ENCODE measurements at regions not wholly inside any gene's neighbourhood (a gene's known extent, or its start where the extent isn't known, plus 50 kb on each side); places are given as distances from the start of the nearest gene placed in this dataset.
A peak's percentile ranks its signal among the peaks of the same experiment; 100 is the strongest.

GRCh38 chr2:207444756-207445155, 85.0 kb upstream of the CREB1 start:
- ChIA-PET POLR2A (no interaction called here), CTCF (no interaction called here)
- Histone ChIP-seq H3K27me3 (ENCODE audit: insufficient read depth, low read length, poor library complexity, severe bottlenecking) (no peaks in the 10 kb centered on the region), H3K36me3 (ENCODE audit: insufficient read depth, low read length) (no peaks in the 10 kb centered on the region), H3K9me3 (ENCODE audit: low read length) (no peaks in the 10 kb centered on the region), H3K4me1 (ENCODE audit: insufficient read depth, low read length) (no peaks in the 10 kb centered on the region), H3K27ac (ENCODE audit: low read depth, low read length) (no peak overlapping the region), H3K4me3 (ENCODE audit: low read length) (no peak overlapping the region)
- Mint-ChIP-seq H3K36me3 (no peaks in the 10 kb centered on the region), H3K9me3 (no peaks in the 10 kb centered on the region), H3K27ac (peak overlapping the region in 1 of 8 donors; percentile 51), H3K4me3 (no peak overlapping the region), H3K4me1 (no peaks in the 10 kb centered on the region), H3K27me3 (peaks cover 4 to 25% of the 10 kb centered on the region in 2 donors)
- no peak for DNase-seq

- POLR2A ChIA-PET, result no interaction called here
- Histone ChIP-seq H3K27ac (ENCODE audit: low read depth, low read length) (no peak overlapping the region), H3K4me1 (ENCODE audit: insufficient read depth, low read length) (no peaks in the 10 kb centered on the region), H3K4me3 (ENCODE audit: low read length) (no peak overlapping the region), H3K27me3 (ENCODE audit: insufficient read depth, low read length, poor library complexity, severe bottlenecking) (no peaks in the 10 kb centered on the region), H3K9me3 (ENCODE audit: low read length) (no peaks in the 10 kb centered on the region), H3K36me3 (ENCODE audit: insufficient read depth, low read length) (no peaks in the 10 kb centered on the region)
- Mint-ChIP-seq H3K27ac (peak overlapping the region in 1 of 8 donors; percentile 16), H3K9me3 (no peaks in the 10 kb centered on the region), H3K36me3 (peaks cover 0 to 1% (median 0%) of the 10 kb centered on the region in 3 donors), H3K4me3 (no peak overlapping the region), H3K27me3 (peaks cover 2 to 31% of the 10 kb centered on the region in 2 donors), H3K4me1 (no peaks in the 10 kb centered on the region)
- DNase-seq, result no peak
- CTCF ChIA-PET, result no interaction called here
Measured at GRCh38 chr2:207446653-207447052, 83.1 kb upstream of the CREB1 start.

GRCh38 chr2:207448006-207448405, 81.8 kb upstream of the CREB1 start:
- Mint-ChIP-seq H3K27ac (no peak overlapping the region), H3K4me1 (no peaks in the 10 kb centered on the region), H3K4me3 (no peak overlapping the region), H3K27me3 (peaks cover 2 to 31% of the 10 kb centered on the region in 2 donors), H3K36me3 (peaks cover 0 to 1% (median 0%) of the 10 kb centered on the region in 3 donors), H3K9me3 (no peaks in the 10 kb centered on the region)
- Histone ChIP-seq H3K9me3 (ENCODE audit: low read length) (no peaks in the 10 kb centered on the region), H3K27ac (ENCODE audit: low read depth, low read length) (no peak overlapping the region), H3K4me1 (ENCODE audit: insufficient read depth, low read length) (no peaks in the 10 kb centered on the region), H3K27me3 (ENCODE audit: insufficient read depth, low read length, poor library complexity, severe bottlenecking) (no peaks in the 10 kb centered on the region), H3K36me3 (ENCODE audit: insufficient read depth, low read length) (no peaks in the 10 kb centered on the region), H3K4me3 (ENCODE audit: low read length) (no peak overlapping the region)
- CTCF ChIA-PET, result interaction anchor here (1.1 kb wide), 1 partner anchor 11 kb away, joined by 3 read pairs; no protein-coding TSS in a partner anchor
- DNase-seq, result no peak
- POLR2A ChIA-PET, result no interaction called here

- Mint-ChIP-seq H3K27me3 (peaks cover 0 to 31% of the 10 kb centered on the region in 2 donors), H3K36me3 (peaks cover 0 to 1% (median 0%) of the 10 kb centered on the region in 3 donors), H3K4me1 (no peaks in the 10 kb centered on the region), H3K27ac (peak overlapping the region in 1 of 8 donors; percentile 5), H3K9me3 (peaks cover 0 to 3% (median 0%) of the 10 kb centered on the region in 5 donors), H3K4me3 (no peak overlapping the region)
- Histone ChIP-seq H3K4me3 (ENCODE audit: low read length) (no peak overlapping the region), H3K9me3 (ENCODE audit: low read length) (no peaks in the 10 kb centered on the region), H3K27me3 (ENCODE audit: insufficient read depth, low read length, poor library complexity, severe bottlenecking) (no peaks in the 10 kb centered on the region), H3K4me1 (ENCODE audit: insufficient read depth, low read length) (no peaks in the 10 kb centered on the region), H3K27ac (ENCODE audit: low read depth, low read length) (no peak overlapping the region), H3K36me3 (ENCODE audit: insufficient read depth, low read length) (no peaks in the 10 kb centered on the region)
- CTCF ChIA-PET, result no interaction called here
- DNase-seq, result no peak
- POLR2A ChIA-PET, result interaction anchor here (0.5 kb wide), 1 partner anchor 659 kb away, joined by 4 read pairs; no protein-coding TSS in a partner anchor
Measured at GRCh38 chr2:207449642-207450165, 80.1 kb upstream of the CREB1 start.

- peak overlapping the region in 1 of 8 donors; percentile 5 for H3K27ac Mint-ChIP-seq
- no peak overlapping the region for H3K4me3 Mint-ChIP-seq
- H3K27me3 Mint-ChIP-seq, result peaks cover 0 to 31% of the 10 kb centered on the region in 2 donors
- Histone ChIP-seq H3K4me3 (ENCODE audit: low read length) (no peak overlapping the region), H3K27ac (ENCODE audit: low read depth, low read length) (no peak overlapping the region), H3K36me3 (ENCODE audit: insufficient read depth, low read length) (no peaks in the 10 kb centered on the region), H3K27me3 (ENCODE audit: insufficient read depth, low read length, poor library complexity, severe bottlenecking) (no peaks in the 10 kb centered on the region), H3K4me1 (ENCODE audit: insufficient read depth, low read length) (no peaks in the 10 kb centered on the region), H3K9me3 (ENCODE audit: low read length) (no peaks in the 10 kb centered on the region)
- no peaks in the 10 kb centered on the region for H3K4me1 Mint-ChIP-seq
- DNase-seq, result no peak
- POLR2A ChIA-PET, result interaction anchor here (0.5 kb wide), 1 partner anchor 659 kb away, joined by 4 read pairs; no protein-coding TSS in a partner anchor
- H3K9me3 Mint-ChIP-seq, result peaks cover 0 to 3% (median 0%) of the 10 kb centered on the region in 5 donors
- peaks cover 0 to 1% (median 0%) of the 10 kb centered on the region in 3 donors for H3K36me3 Mint-ChIP-seq
- CTCF ChIA-PET, result no interaction called here
Measured at GRCh38 chr2:207450186-207450585, 79.6 kb upstream of the CREB1 start.

- Mint-ChIP-seq H3K36me3 (no peaks in the 10 kb centered on the region), H3K4me1 (peaks cover 0 to 6% (median 0%) of the 10 kb centered on the region in 3 donors), H3K27me3 (no peaks in the 10 kb centered on the region), H3K9me3 (no peaks in the 10 kb centered on the region), H3K27ac (no peak overlapping the region), H3K4me3 (no peak overlapping the region)
- no peaks in the 10 kb centered on the region for H3K9me3 ChIP-seq (ENCODE audit: low read length)
- CTCF ChIA-PET, result interaction anchor here (1.1 kb wide), 1 partner anchor 11 kb away, joined by 3 read pairs; no protein-coding TSS in a partner anchor
- no peaks in the 10 kb centered on the region for H3K4me1 ChIP-seq (ENCODE audit: insufficient read depth, low read length)
- no peak overlapping the region for H3K27ac ChIP-seq (ENCODE audit: low read depth, low read length)
- no peaks in the 10 kb centered on the region for H3K36me3 ChIP-seq (ENCODE audit: insufficient read depth, low read length)
- POLR2A ChIA-PET, result no interaction called here
- no peak overlapping the region for H3K4me3 ChIP-seq (ENCODE audit: low read length)
- DNase-seq, result no peak
- H3K27me3 ChIP-seq (ENCODE audit: insufficient read depth, low read length, poor library complexity, severe bottlenecking), result no peaks in the 10 kb centered on the region
Measured at GRCh38 chr2:207458582-207458981, 71.2 kb upstream of the CREB1 start.

- POLR2A ChIA-PET, result no interaction called here
- no peak overlapping the region for H3K27ac ChIP-seq (ENCODE audit: low read depth, low read length)
- no peaks in the 10 kb centered on the region for H3K4me1 ChIP-seq (ENCODE audit: insufficient read depth, low read length)
- no peak for DNase-seq
- Mint-ChIP-seq H3K4me3 (no peak overlapping the region), H3K36me3 (no peaks in the 10 kb centered on the region), H3K9me3 (no peaks in the 10 kb centered on the region), H3K4me1 (peaks cover 0 to 6% (median 0%) of the 10 kb centered on the region in 3 donors), H3K27me3 (no peaks in the 10 kb centered on the region), H3K27ac (peak overlapping the region in 1 of 8 donors; percentile 4)
- no peaks in the 10 kb centered on the region for H3K9me3 ChIP-seq (ENCODE audit: low read length)
- no peak overlapping the region for H3K4me3 ChIP-seq (ENCODE audit: low read length)
- CTCF ChIA-PET, result interaction anchor here (1.1 kb wide), 1 partner anchor 13 kb away, joined by 3 read pairs; no protein-coding TSS in a partner anchor
- H3K27me3 ChIP-seq (ENCODE audit: insufficient read depth, low read length, poor library complexity, severe bottlenecking), result no peaks in the 10 kb centered on the region
- H3K36me3 ChIP-seq (ENCODE audit: insufficient read depth, low read length), result no peaks in the 10 kb centered on the region
Measured at GRCh38 chr2:207459990-207460757, 69.6 kb upstream of the CREB1 start.

GRCh38 chr2:207463433-207463832, 66.3 kb upstream of the CREB1 start:
- no peak overlapping the region for H3K4me3 Mint-ChIP-seq
- H3K27me3 ChIP-seq (ENCODE audit: insufficient read depth, low read length, poor library complexity, severe bottlenecking), result no peaks in the 10 kb centered on the region
- H3K4me3 ChIP-seq (ENCODE audit: low read length), result no peak overlapping the region
- H3K9me3 Mint-ChIP-seq, result no peaks in the 10 kb centered on the region
- POLR2A ChIA-PET, result no interaction called here
- no peak overlapping the region for H3K27ac ChIP-seq (ENCODE audit: low read depth, low read length)
- H3K27me3 Mint-ChIP-seq, result no peaks in the 10 kb centered on the region
- DNase-seq, result no peak
- H3K27ac Mint-ChIP-seq, result no peak overlapping the region
- H3K9me3 ChIP-seq (ENCODE audit: low read length), result no peaks in the 10 kb centered on the region
- H3K36me3 Mint-ChIP-seq, result no peaks in the 10 kb centered on the region
- H3K36me3 ChIP-seq (ENCODE audit: insufficient read depth, low read length), result no peaks in the 10 kb centered on the region
- H3K4me1 ChIP-seq (ENCODE audit: insufficient read depth, low read length), result no peaks in the 10 kb centered on the region
- CTCF ChIA-PET, result no interaction called here
- peaks cover 0 to 6% (median 0%) of the 10 kb centered on the region in 3 donors for H3K4me1 Mint-ChIP-seq

All from CD8-positive, alpha-beta memory T cell (primary cell).